Activated naive CD4-positive, alpha-beta T cell treated with anti-CD3 and anti-CD28 coated beads for 36 hours (primary cell): ENCODE measurements at regions not wholly inside any gene's neighbourhood (a gene's known extent, or its start where the extent isn't known, plus 50 kb on each side); places are given as distances from the start of the nearest gene placed in this dataset.

Source experiments
- CTCF ChIA-PET: fragments of 350-600 bp; sonication (Branson Sonifier 250); formaldehyde crosslinking; loops from one replicate; lab custom pipeline; 2021; ENCODE audit warnings: antibody characterized with exemption; lab: Charles Lee
- DNase-seq: peaks from one replicate; pipeline ENCODE4 v3.0.0-alpha.2; 2020
- H3K27ac Mint-ChIP-seq: one replicate; pipeline ENCODE4 v1.8.0; 2021; ENCODE audit warnings: mild to moderate bottlenecking, mixed read lengths
- H3K27me3 Mint-ChIP-seq: one replicate; pipeline ENCODE4 v1.8.0; 2021; ENCODE audit warnings: low read depth, mixed read lengths
- H3K36me3 Mint-ChIP-seq: one replicate; pipeline ENCODE4 v1.8.0; 2021; ENCODE audit warnings: low read depth, mixed read lengths
- H3K4me1 Mint-ChIP-seq: one replicate; pipeline ENCODE4 v1.8.0; 2021; ENCODE audit warnings: low read depth, mixed read lengths
- H3K4me3 Mint-ChIP-seq: one replicate; pipeline ENCODE4 v1.8.0; 2021; ENCODE audit warnings: mild to moderate bottlenecking, moderate library complexity, mixed read lengths
- H3K9me3 Mint-ChIP-seq: one replicate; pipeline ENCODE4 v1.8.0; 2021; ENCODE audit warnings: mixed read lengths
- intact Hi-C: fragments of 100-400 bp; cut with micrococcal nuclease; formaldehyde crosslinking; loops from one replicate; pipeline ENCODE4 v1.15.1; 2023

DNA sequence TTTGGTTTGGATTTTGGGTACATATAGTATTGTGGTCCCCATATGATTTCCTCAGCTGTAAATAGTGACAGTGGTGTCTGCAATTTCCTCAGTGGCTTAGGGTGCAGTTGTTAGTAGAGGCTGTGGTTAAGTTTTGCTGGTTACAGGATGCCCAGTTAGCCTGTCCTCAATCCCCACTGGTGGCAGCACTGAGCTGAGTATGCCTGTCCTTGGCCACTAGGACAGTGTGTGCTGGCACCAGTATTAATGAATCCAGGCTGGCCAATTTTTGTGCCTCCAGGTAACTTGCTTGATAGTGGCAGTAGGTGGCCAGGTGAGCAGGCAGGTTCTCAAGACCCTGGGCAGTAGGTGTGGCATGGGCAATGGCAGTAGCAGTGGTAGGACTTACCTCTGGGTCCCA is 973.1 kb downstream of the TMEM182 start:
- DNase-seq: no peak
- H3K4me1 Mint-ChIP-seq: no peaks in the 10 kb centered on the region
- H3K9me3 Mint-ChIP-seq: peaks cover 24% of the 10 kb centered on the region
- CTCF ChIA-PET: no interaction called here
- H3K27ac Mint-ChIP-seq: no peak overlapping the region
- intact Hi-C loops: no loop called here
- no peak overlapping the region for H3K4me3 Mint-ChIP-seq
- peaks cover 2% of the 10 kb centered on the region for H3K36me3 Mint-ChIP-seq
- no peaks in the 10 kb centered on the region for H3K27me3 Mint-ChIP-seq

- H3K36me3 Mint-ChIP-seq: peaks cover 2% of the 10 kb centered on the region
- H3K4me3 Mint-ChIP-seq: no peak overlapping the region
- no peaks in the 10 kb centered on the region for H3K4me1 Mint-ChIP-seq
- no peak overlapping the region for H3K27ac Mint-ChIP-seq
- no peak for DNase-seq
- peaks cover 19% of the 10 kb centered on the region for H3K9me3 Mint-ChIP-seq
- intact Hi-C loops: no loop called here
- H3K27me3 Mint-ChIP-seq: no peaks in the 10 kb centered on the region
- CTCF ChIA-PET: no interaction called here
Measured at GRCh38 chr2:103738108-103738507, 976.3 kb downstream of the TMEM182 start.

- Mint-ChIP-seq H3K9me3 (peaks cover 16% of the 10 kb centered on the region), H3K27ac (no peak overlapping the region), H3K27me3 (no peaks in the 10 kb centered on the region), H3K36me3 (peaks cover 2% of the 10 kb centered on the region), H3K4me1 (no peaks in the 10 kb centered on the region), H3K4me3 (no peak overlapping the region)
- DNase-seq: no peak
- intact Hi-C loops: no loop called here
- CTCF ChIA-PET: no interaction called here
Measured at GRCh38 chr2:103738606-103739005, 976.8 kb downstream of the TMEM182 start.

DNA sequence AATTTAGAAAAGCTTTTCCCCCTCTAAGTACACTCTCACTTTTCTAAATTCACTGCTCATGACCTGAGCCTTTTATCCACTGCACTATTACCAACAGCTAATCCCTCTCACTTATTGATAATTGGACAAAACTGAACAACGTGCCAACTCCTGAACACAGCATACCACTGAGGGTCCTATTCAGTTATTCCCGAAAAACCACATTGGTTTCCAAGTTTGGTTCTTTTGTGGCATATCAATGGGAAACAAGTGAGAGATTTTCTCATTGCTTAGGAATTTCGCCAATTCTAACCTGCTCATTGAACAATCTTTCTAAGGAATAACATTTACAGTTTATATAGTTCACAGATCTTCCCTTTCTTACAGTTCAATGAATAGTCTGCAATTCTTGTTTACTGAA is 977.4 kb downstream of the TMEM182 start:
- Mint-ChIP-seq H3K27me3 (no peaks in the 10 kb centered on the region), H3K36me3 (peaks cover 2% of the 10 kb centered on the region), H3K4me3 (no peak overlapping the region), H3K27ac (no peak overlapping the region), H3K9me3 (peaks cover 10% of the 10 kb centered on the region), H3K4me1 (no peaks in the 10 kb centered on the region)
- CTCF ChIA-PET: no interaction called here
- intact Hi-C loops: no loop called here
- DNase-seq: no peak

GRCh38 chr2:103739921-103740320 is 978.1 kb downstream of the TMEM182 start:
- Mint-ChIP-seq H3K27ac (no peak overlapping the region), H3K4me3 (no peak overlapping the region), H3K36me3 (no peaks in the 10 kb centered on the region), H3K4me1 (no peaks in the 10 kb centered on the region), H3K9me3 (peaks cover 5% of the 10 kb centered on the region), H3K27me3 (no peaks in the 10 kb centered on the region)
- CTCF ChIA-PET: no interaction called here
- no peak for DNase-seq
- intact Hi-C loops: no loop called here

- intact Hi-C loops: no loop called here
- CTCF ChIA-PET: no interaction called here
- Mint-ChIP-seq H3K4me3 (no peak overlapping the region), H3K27me3 (no peaks in the 10 kb centered on the region), H3K9me3 (peaks cover 4% of the 10 kb centered on the region), H3K27ac (no peak overlapping the region), H3K4me1 (no peaks in the 10 kb centered on the region), H3K36me3 (no peaks in the 10 kb centered on the region)
- DNase-seq: no peak
Measured at GRCh38 chr2:103740631-103741030, 978.8 kb downstream of the TMEM182 start.

DNA sequence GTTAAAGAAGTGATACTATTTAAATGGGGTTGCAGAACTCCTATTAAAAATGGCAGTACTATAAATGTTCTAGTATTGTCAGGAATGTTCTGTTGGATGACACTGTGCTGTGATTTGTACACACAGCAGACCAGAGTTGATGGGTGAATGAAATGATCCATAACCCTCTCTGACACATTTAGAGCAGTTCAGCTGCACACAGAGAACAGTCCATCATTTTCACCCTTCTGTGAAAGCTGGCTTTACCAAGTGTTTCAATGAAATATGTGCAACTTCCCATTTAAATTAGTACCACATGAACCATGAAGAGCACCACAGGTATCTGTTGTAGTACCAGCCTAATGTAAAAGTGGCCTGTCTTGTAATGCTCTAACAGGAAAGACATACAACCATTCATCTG is 981.4 kb downstream of the TMEM182 start:
- CTCF ChIA-PET: no interaction called here
- Mint-ChIP-seq H3K36me3 (no peaks in the 10 kb centered on the region), H3K27ac (no peak overlapping the region), H3K27me3 (no peaks in the 10 kb centered on the region), H3K4me1 (no peaks in the 10 kb centered on the region), H3K4me3 (no peak overlapping the region), H3K9me3 (peaks cover 4% of the 10 kb centered on the region)
- no peak for DNase-seq
- intact Hi-C loops: no loop called here

- intact Hi-C loops: no loop called here
- DNase-seq: no peak
- Mint-ChIP-seq H3K36me3 (no peaks in the 10 kb centered on the region), H3K27ac (no peak overlapping the region), H3K4me1 (no peaks in the 10 kb centered on the region), H3K27me3 (no peaks in the 10 kb centered on the region), H3K4me3 (no peak overlapping the region), H3K9me3 (peaks cover 10% of the 10 kb centered on the region)
- CTCF ChIA-PET: no interaction called here
Measured at GRCh38 chr2:103754530-103754929, 992.7 kb downstream of the TMEM182 start.

DNA sequence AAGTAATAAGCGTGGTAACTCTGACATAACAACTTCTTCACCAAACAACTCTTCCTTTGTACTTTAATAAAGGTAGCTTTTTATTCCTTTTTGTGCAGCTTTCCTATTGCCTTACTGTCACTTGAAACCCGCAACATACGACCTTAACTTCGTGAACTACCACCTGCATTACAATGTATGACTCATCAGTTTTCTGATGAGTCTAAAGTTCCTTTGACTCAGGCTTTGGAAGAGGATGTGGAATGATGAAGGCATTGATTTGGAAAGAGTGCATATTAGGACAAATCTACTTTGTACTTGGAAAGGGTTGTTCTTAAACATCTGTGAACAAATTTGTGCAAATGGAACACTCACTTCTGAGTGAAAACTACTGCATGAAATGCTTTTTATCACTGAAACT is 1012.1 kb downstream of the TMEM182 start:
- Mint-ChIP-seq H3K36me3 (no peaks in the 10 kb centered on the region), H3K4me3 (no peak overlapping the region), H3K27ac (no peak overlapping the region), H3K4me1 (no peaks in the 10 kb centered on the region), H3K27me3 (no peaks in the 10 kb centered on the region), H3K9me3 (peaks cover 4% of the 10 kb centered on the region)
- CTCF ChIA-PET: no interaction called here
- DNase-seq: no peak
- intact Hi-C loops: no loop called here

GRCh38 chr2:103780088-103780702 is 1018.4 kb downstream of the TMEM182 start:
- no peaks in the 10 kb centered on the region for H3K27me3 Mint-ChIP-seq
- H3K9me3 Mint-ChIP-seq: peaks cover 6% of the 10 kb centered on the region
- no peaks in the 10 kb centered on the region for H3K4me1 Mint-ChIP-seq
- no peaks in the 10 kb centered on the region for H3K36me3 Mint-ChIP-seq
- CTCF ChIA-PET: no interaction called here
- intact Hi-C loops: no loop called here
- no peak for DNase-seq
- no peak overlapping the region for H3K27ac Mint-ChIP-seq
- no peak overlapping the region for H3K4me3 Mint-ChIP-seq

GRCh38 chr2:103781313-103781712 is 1019.5 kb downstream of the TMEM182 start:
- Mint-ChIP-seq H3K36me3 (no peaks in the 10 kb centered on the region), H3K9me3 (peaks cover 6% of the 10 kb centered on the region), H3K27me3 (no peaks in the 10 kb centered on the region), H3K27ac (no peak overlapping the region), H3K4me3 (no peak overlapping the region), H3K4me1 (no peaks in the 10 kb centered on the region)
- DNase-seq: no peak
- CTCF ChIA-PET: interaction anchor here (0.6 kb wide), 1 partner anchor 302 kb away, joined by 3 read pairs; no protein-coding TSS in a partner anchor
- intact Hi-C loops: no loop called here

- CTCF ChIA-PET: no interaction called here
- Mint-ChIP-seq H3K4me1 (no peaks in the 10 kb centered on the region), H3K36me3 (no peaks in the 10 kb centered on the region), H3K27ac (no peak overlapping the region), H3K27me3 (no peaks in the 10 kb centered on the region), H3K4me3 (no peak overlapping the region), H3K9me3 (peaks cover 4% of the 10 kb centered on the region)
- no peak for DNase-seq
- intact Hi-C loops: no loop called here
Measured at GRCh38 chr2:103784261-103784660, 1022.4 kb downstream of the TMEM182 start.

GRCh38 chr2:103785432-103785831 is 1023.6 kb downstream of the TMEM182 start:
- no peak for DNase-seq
- Mint-ChIP-seq H3K27ac (no peak overlapping the region), H3K4me3 (no peak overlapping the region), H3K4me1 (no peaks in the 10 kb centered on the region), H3K9me3 (peaks cover 2% of the 10 kb centered on the region), H3K36me3 (no peaks in the 10 kb centered on the region), H3K27me3 (no peaks in the 10 kb centered on the region)
- intact Hi-C loops: no loop called here
- CTCF ChIA-PET: no interaction called here
